GM12878 (cell line): ENCODE measurements at regions not wholly inside any gene's neighbourhood (a gene's known extent, or its start where the extent isn't known, plus 50 kb on each side); places are given as distances from the start of the nearest gene placed in this dataset.

Experiments used
- ASH2L ChIP-seq: fragments of 300-600, 200-600 bp; sonication (generic); IDR thresholded peaks from 2 replicates; pipeline ENCODE4 v1.6.1; 2017; ENCODE audit warnings: low read depth, mild to moderate bottlenecking, borderline replicate concordance
- ATF7 ChIP-seq: fragments of 450-650 bp; IDR thresholded peaks from 2 replicates; pipeline ENCODE4 v1.6.1; 2016; ENCODE audit warnings: low read depth, mild to moderate bottlenecking
- CBX3 ChIP-seq: fragments of 200-600 bp; sonication (generic); IDR thresholded peaks from 2 replicates; pipeline ENCODE4 v1.6.1; 2016; ENCODE audit warnings: low read depth, borderline replicate concordance
- CHD4 ChIP-seq: fragments of 200-600 bp; sonication (generic); IDR thresholded peaks from 2 replicates; pipeline ENCODE4 v1.6.1; 2016; ENCODE audit warnings: mild to moderate bottlenecking
- DPF2 ChIP-seq: fragments of 450-650 bp; IDR thresholded peaks from 2 replicates; pipeline ENCODE4 v1.6.1; 2017; ENCODE audit warnings: mild to moderate bottlenecking
- E2F8 ChIP-seq: fragments of 450-650 bp; IDR thresholded peaks from 2 replicates; pipeline ENCODE4 v1.6.1; 2018; ENCODE audit warnings: mild to moderate bottlenecking, low read depth, moderate library complexity; ENCODE audit not compliant: partially characterized antibody
- E4F1 ChIP-seq: fragments of 450-650 bp; IDR thresholded peaks from 2 replicates; pipeline ENCODE4 v1.6.1; 2018; ENCODE audit warnings: borderline replicate concordance, mild to moderate bottlenecking; ENCODE audit not compliant: partially characterized antibody
- ESRRA ChIP-seq: IDR thresholded peaks from 2 replicates; pipeline ENCODE4 v1.6.1; 2012; ENCODE audit warnings: mild to moderate bottlenecking, low read length, improper control_type of control experiment
- MLLT1 ChIP-seq: fragments of 450-650 bp; IDR thresholded peaks from 2 replicates; pipeline ENCODE4 v1.6.1; 2016; ENCODE audit warnings: mild to moderate bottlenecking
- NFXL1 ChIP-seq: fragments of 450-650 bp; IDR thresholded peaks from 2 replicates; pipeline ENCODE4 v1.6.1; 2017; ENCODE audit warnings: antibody characterized with exemption, mild to moderate bottlenecking, borderline replicate concordance
- NFYB ChIP-seq: IDR thresholded peaks from 2 replicates; pipeline ENCODE4 v1.6.1; 2011; ENCODE audit warnings: low read depth, mild to moderate bottlenecking, low read length, improper control_type of control experiment, moderate library complexity; ENCODE audit not compliant: insufficient read depth
- POLR2AphosphoS2 ChIP-seq: IDR thresholded peaks from 2 replicates; pipeline ENCODE4 v1.6.1; 2011; ENCODE audit warnings: low read depth, mild to moderate bottlenecking, low read length, improper control_type of control experiment, moderate library complexity
- POLR2AphosphoS5 ChIP-seq: IDR thresholded peaks from 2 replicates; pipeline ENCODE4 v1.6.1; 2011; ENCODE audit warnings: mild to moderate bottlenecking, low read length, inconsistent platforms
- RAD21 ChIP-seq: IDR thresholded peaks from 2 replicates; pipeline ENCODE4 v1.6.1; 2011; ENCODE audit warnings: mild to moderate bottlenecking, low read depth, low read length, moderate library complexity; ENCODE audit not compliant: insufficient read depth
- SMAD1 ChIP-seq: fragments of 450-650 bp; IDR thresholded peaks from 2 replicates; pipeline ENCODE4 v1.6.1; 2018; ENCODE audit warnings: mild to moderate bottlenecking, low read depth; ENCODE audit not compliant: partially characterized antibody
- SMARCA5 ChIP-seq: fragments of 450-650 bp; IDR thresholded peaks from 2 replicates; pipeline ENCODE4 v1.6.1; 2017; ENCODE audit warnings: mild to moderate bottlenecking
- TCF12 ChIP-seq: IDR thresholded peaks from 2 replicates; pipeline ENCODE4 v1.6.1; 2011; ENCODE audit warnings: low read depth, mild to moderate bottlenecking, low read length
- ZNF274 ChIP-seq: IDR thresholded peaks from one replicate; pipeline ENCODE4 v1.8.0; 2011; ENCODE audit not compliant: insufficient read length, insufficient read depth
- ZZZ3 ChIP-seq: IDR thresholded peaks from 2 replicates; pipeline ENCODE4 v1.6.1; 2011; ENCODE audit warnings: low read depth; ENCODE audit not compliant: control insufficient read depth, insufficient read length
- TF ChIP-seq, protein P1 (sequence below): IDR thresholded peaks from 2 replicates; pipeline ENCODE4 v1.6.1; 2012; ENCODE audit warnings: low read depth, low read length, improper control_type of control experiment
- TF ChIP-seq, protein P2 (sequence below): fragments of 450-650 bp; IDR thresholded peaks from 2 replicates; pipeline ENCODE4 v1.6.1; 2017; ENCODE audit warnings: low read depth, mild to moderate bottlenecking, moderate library complexity

- TF ChIP-seq, protein P1, sequence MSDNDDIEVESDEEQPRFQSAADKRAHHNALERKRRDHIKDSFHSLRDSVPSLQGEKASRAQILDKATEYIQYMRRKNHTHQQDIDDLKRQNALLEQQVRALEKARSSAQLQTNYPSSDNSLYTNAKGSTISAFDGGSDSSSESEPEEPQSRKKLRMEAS, result 0 out of 2 replicates have a peak, but pooled peaks have one; percentile 41
- TF ChIP-seq POLR2AphosphoS5 (peak; percentile 42), POLR2AphosphoS2 (no peak), ZZZ3 (no peak), SMAD1 (no peak), RAD21 (no peak), E4F1 (no peak), NFXL1 (no peak), ESRRA (no peak), E2F8 (no peak), ATF7 (no peak), ZNF274 (no peak), NFYB (no peak), ASH2L (no peak), DPF2 (0 out of 2 replicates have a peak, but pooled peaks have one; percentile 60), CBX3 (no peak), TCF12 (peak; percentile 79; the same call in 1 of the 2 replicates), SMARCA5 (peak; percentile 58; the same call in 1 of the 2 replicates), MLLT1 (peak; percentile 60; the same call in 1 of the 2 replicates), CHD4 (no peak)
- TF ChIP-seq, protein P2, sequence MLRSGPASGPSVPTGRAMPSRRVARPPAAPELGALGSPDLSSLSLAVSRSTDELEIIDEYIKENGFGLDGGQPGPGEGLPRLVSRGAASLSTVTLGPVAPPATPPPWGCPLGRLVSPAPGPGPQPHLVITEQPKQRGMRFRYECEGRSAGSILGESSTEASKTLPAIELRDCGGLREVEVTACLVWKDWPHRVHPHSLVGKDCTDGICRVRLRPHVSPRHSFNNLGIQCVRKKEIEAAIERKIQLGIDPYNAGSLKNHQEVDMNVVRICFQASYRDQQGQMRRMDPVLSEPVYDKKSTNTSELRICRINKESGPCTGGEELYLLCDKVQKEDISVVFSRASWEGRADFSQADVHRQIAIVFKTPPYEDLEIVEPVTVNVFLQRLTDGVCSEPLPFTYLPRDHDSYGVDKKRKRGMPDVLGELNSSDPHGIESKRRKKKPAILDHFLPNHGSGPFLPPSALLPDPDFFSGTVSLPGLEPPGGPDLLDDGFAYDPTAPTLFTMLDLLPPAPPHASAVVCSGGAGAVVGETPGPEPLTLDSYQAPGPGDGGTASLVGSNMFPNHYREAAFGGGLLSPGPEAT, result peak; percentile 71
Measured at GRCh38 chr1:234955107-234955731, 173.4 kb downstream of the TOMM20 start (continued).
